Mucosa of descending colon (tissue), 3 donors: ENCODE measurements at regions not wholly inside any gene's neighbourhood (a gene's known extent, or its start where the extent isn't known, plus 50 kb on each side); places are given as distances from the start of the nearest gene placed in this dataset.
"Not testable (repeated sequence)": the region's sequence is repeated elsewhere in the genome, so short reads cannot be mapped to it uniquely, and the experiment has no call there.

ENCODE experiments used
- ATAC-seq: fragments of 200-7000 bp; cut with Tn5 transposase; one replicate; pipeline ENCODE4 v1.9.1; 2020; ENCODE audit warnings: mild to moderate bottlenecking, moderate library complexity
- DNase-seq, 3 donors: peaks; one replicate each; pipeline ENCODE4 v3.0.0-alpha.2; 2020
- H3K36me3 ChIP-seq: fragments of 200-600 bp; one replicate; pipeline ENCODE4 v1.8.0; 2021; ENCODE audit warnings: low read depth, mild to moderate bottlenecking
- H3K4me1 ChIP-seq: fragments of 200-600 bp; one replicate; pipeline ENCODE4 v1.8.0; 2021; ENCODE audit warnings: low read depth, mild to moderate bottlenecking
- H3K4me3 ChIP-seq: fragments of 200-600 bp; one replicate; pipeline ENCODE4 v1.8.0; 2021; ENCODE audit warnings: mild to moderate bottlenecking
- H3K9me3 ChIP-seq: fragments of 200-600 bp; one replicate; pipeline ENCODE4 v1.8.0; 2021; ENCODE audit warnings: mild to moderate bottlenecking
- intact Hi-C, 2 donors: fragments of 100-400 bp; cut with DNase I in 1 of 2; cut with micrococcal nuclease in 1 of 2; formaldehyde crosslinking; loops; one replicate each; pipeline versions ENCODE4 v1.11.0 to v1.11.1; 2022; cut with DNase I, micrococcal nuclease
- TF ChIP-seq, protein P1 (sequence below): fragments of 200-600 bp; IDR thresholded peaks from one replicate; pipeline ENCODE4 v1.8.0; 2022; ENCODE audit warnings: antibody characterized with exemption, mild to moderate bottlenecking
- donor health status: DM: no; HTN: no; CAD: no; lungs with moderate emphysema.
- donor health status: DM: no; HTN: no; CAD: no.
- donor health status: DM: no; HTN: yes; CAD: no.

DNA sequence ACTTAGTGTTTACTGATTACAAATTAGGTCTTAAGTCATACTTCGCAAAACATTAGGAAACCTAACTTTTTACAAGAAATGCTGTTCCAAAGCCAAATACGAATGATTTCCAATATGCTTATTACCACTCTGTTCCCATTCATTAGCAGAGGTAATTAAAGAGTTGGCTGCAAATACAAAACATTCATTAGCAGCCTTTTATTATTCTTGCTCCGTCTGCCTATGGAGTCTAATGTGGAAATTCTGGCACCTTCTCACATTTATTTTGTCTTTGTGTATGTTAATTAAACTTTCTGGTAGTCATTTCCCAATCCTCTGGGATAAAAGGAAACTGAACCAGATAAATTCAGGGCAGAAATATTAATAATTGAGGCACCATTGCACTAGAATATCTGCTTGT, 689.0 kb downstream of the PLOD2 start:
- intact Hi-C loops: no loop called here
- DNase-seq (no peak), ATAC-seq (no peak)
- Histone ChIP-seq H3K36me3 (no peaks in the 10 kb centered on the region), H3K9me3 (peaks cover 11% of the 10 kb centered on the region), H3K4me3 (no peak overlapping the region), H3K4me1 (no peaks in the 10 kb centered on the region)
- TF ChIP-seq, protein P1, sequence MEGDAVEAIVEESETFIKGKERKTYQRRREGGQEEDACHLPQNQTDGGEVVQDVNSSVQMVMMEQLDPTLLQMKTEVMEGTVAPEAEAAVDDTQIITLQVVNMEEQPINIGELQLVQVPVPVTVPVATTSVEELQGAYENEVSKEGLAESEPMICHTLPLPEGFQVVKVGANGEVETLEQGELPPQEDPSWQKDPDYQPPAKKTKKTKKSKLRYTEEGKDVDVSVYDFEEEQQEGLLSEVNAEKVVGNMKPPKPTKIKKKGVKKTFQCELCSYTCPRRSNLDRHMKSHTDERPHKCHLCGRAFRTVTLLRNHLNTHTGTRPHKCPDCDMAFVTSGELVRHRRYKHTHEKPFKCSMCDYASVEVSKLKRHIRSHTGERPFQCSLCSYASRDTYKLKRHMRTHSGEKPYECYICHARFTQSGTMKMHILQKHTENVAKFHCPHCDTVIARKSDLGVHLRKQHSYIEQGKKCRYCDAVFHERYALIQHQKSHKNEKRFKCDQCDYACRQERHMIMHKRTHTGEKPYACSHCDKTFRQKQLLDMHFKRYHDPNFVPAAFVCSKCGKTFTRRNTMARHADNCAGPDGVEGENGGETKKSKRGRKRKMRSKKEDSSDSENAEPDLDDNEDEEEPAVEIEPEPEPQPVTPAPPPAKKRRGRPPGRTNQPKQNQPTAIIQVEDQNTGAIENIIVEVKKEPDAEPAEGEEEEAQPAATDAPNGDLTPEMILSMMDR: no peak

DNA sequence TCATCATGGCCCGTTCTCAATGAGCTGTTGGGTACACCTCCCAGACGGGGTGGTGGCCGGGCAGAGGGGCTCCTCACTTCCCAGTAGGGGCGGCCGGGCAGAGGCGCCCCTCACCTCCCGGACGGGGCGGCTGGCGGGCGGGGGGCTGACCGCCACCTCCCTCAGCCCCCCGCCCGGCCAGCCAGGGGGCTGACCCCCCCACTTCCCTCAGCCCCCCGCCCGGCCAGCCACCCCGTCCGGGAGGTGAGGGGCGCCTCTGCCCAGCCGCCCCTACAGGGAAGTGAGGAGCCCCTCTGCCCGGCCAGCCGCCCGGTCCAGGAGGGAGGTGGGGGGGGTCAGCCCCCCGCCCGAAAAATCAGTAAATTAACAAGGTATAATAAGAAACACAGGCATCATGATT, 678.2 kb downstream of the PLOD2 start:
- ATAC-seq, H3K36me3 ChIP-seq, H3K4me1 ChIP-seq, H3K9me3 ChIP-seq, intact Hi-C loops, H3K4me3 ChIP-seq, DNase-seq: not testable (repeated sequence)

DNA sequence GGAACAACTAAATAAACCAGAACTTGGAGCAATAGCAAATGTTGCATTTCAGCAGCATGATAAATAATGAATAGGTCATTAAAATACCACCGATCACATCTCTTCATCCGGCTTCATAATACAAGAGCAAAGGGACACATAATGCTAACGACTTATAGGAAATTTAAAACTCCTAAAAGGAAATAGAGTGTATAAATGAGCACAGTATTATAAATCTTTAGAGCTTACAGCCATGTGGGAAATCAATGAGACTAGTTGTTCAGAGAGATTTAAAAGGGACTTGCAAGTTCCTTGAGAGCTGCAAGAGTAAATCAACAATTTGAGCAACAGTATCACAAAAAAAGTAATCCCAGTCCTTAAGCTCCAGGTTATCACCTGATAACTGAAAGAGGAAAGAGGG, 677.0 kb downstream of the PLOD2 start:
- TF ChIP-seq, protein P1: no peak
- DNase-seq (no peak), ATAC-seq (no peak)
- intact Hi-C loops: no loop called here
- H3K4me3 ChIP-seq: no peak overlapping the region
- H3K36me3 ChIP-seq: no peaks in the 10 kb centered on the region
- no peaks in the 10 kb centered on the region for H3K9me3 ChIP-seq
- H3K4me1 ChIP-seq: no peaks in the 10 kb centered on the region

DNA sequence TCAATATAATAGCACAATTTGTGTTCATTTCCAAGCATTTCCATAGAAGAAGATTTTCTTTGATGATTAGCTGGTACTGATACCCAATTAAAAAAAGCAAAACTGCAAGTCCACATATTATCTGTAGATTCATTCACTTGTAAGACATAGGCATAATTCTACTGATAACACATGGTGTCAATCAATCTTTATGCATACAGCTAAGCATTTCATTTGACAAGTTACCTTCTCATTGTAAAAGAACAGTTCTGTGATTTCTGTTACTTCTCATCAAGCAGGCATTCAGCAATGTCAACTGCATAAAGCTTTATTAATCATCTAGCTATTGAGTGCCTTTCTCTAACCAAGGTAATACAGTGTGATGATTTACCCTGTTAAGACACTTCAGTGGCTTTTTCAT, 672.0 kb downstream of the PLOD2 start:
- ATAC-seq (no peak), DNase-seq (no peak)
- TF ChIP-seq, protein P1: no peak
- H3K4me1 ChIP-seq: no peaks in the 10 kb centered on the region
- no peaks in the 10 kb centered on the region for H3K36me3 ChIP-seq
- intact Hi-C loops: no loop called here
- H3K4me3 ChIP-seq: no peak overlapping the region
- no peaks in the 10 kb centered on the region for H3K9me3 ChIP-seq

DNA sequence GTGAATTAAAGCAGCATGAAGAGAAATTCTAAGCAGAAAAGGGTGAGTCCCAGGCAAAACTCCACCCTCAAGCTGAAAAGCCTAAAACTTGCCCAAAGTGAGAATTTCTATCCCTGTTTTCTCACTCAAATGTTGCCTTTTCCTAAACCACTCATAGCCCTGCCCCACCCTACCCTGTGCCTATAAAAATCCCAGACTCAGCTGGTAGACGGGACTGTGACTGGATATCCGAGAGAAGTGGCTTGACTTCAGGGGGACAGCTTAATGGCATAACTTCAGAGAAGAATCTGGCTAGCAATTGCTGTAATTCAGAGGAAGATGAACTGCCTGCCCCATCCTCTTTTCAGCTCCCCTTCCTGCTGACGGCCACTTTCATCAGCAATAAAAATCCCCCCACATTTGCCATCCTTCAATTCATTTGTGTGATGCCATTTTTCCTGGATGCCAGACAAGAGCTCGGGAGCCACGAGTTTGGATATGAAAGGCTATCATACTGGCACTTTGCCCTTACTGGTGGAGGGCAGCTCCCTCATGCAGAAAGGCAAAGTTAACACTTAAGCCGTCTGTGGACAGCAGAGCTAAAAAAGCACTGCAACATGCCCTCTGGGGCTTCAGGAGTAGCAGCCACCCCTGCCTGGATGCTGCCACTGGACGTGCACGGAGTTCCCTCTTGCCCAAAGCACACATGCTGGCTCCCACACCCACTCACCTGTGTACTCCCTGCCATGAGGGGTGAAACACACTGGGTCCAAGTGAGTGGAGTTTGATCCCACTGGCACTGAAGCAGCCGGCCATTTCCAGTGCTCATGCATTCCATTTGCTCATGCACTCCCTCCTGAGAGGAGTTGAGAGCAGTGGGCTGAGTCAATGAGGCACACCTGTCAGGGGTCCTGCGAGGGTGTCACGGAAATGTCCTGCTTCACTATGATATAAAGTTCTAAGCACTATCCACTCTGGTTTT, 670.6 kb downstream of the PLOD2 start:
- no peaks in the 10 kb centered on the region for H3K4me1 ChIP-seq
- TF ChIP-seq, protein P1: no peak
- H3K9me3 ChIP-seq: no peaks in the 10 kb centered on the region
- intact Hi-C loops: no loop called here
- no peaks in the 10 kb centered on the region for H3K36me3 ChIP-seq
- no peak overlapping the region for H3K4me3 ChIP-seq
- ATAC-seq (no peak), DNase-seq (no peak)

DNA sequence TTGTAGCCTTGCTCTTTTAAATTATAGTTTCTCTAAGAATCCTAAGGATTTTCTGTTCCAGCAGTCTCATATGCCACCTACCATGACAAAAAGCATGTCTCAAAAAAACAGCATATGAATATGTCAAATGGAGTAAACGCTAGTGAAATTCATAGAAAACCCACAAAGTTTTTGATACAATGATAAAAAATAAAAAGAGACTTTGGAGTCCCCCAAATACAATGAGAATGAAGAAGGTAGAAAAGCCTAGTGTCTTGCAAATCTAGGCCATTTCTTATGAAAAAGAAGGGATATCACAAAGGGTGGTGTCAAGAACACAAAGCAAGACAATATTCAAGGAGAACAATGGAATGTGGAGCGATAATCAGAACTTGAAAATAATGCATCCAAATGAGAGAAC, 668.5 kb downstream of the PLOD2 start:
- H3K36me3 ChIP-seq: no peaks in the 10 kb centered on the region
- no peaks in the 10 kb centered on the region for H3K9me3 ChIP-seq
- intact Hi-C loops: no loop called here
- no peaks in the 10 kb centered on the region for H3K4me1 ChIP-seq
- H3K4me3 ChIP-seq: no peak overlapping the region
- DNase-seq (no peak), ATAC-seq (no peak)
- TF ChIP-seq, protein P1: no peak

DNA sequence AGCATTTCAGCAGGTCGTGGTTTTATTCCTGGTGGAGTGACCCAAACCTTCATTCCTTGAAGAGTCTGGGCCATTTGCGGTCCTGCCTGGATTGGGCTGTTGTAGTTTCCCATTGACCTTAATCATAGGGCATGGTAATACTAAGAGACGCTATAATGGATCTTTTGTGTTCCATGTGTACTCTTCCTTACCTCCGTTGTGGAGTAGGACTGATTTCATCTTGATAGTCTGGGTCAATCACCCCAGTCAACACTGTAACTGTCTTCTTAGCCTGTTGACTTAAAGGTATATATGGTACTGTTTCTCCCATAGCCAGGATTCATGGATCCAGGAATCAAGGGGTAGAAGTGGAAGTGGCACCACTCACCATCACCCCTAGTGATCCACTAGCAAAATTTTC, 643.6 kb downstream of the PLOD2 start:
- H3K4me3 ChIP-seq, H3K9me3 ChIP-seq, DNase-seq, H3K4me1 ChIP-seq, H3K36me3 ChIP-seq, intact Hi-C loops, ATAC-seq: not testable (repeated sequence)
